ENCODE measurements at regions not wholly inside any gene's neighbourhood (a gene's known extent, or its start where the extent isn't known, plus 50 kb on each side); places are given as distances from the start of the nearest gene placed in this dataset.

DNA sequence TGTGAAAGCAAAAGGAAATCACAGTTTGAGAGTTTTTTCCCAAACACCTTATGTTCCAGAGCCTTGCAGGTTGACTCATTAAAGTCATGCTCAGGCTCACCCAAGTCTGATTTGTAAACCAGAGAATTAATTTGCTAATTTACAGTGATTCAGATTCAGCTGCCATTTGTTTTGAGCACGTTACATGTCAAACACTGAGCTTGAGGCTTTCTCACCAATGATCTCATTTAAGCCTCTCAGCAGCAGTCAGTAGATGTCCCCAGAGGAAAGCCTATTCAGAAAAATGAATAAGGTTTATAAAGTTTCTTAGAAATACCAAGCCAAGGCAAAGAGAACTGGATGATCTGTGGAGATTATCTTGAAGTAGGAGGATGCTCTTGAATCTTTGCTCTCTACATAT, 420.4 kb downstream of the HTR7 start:
- Histone ChIP-seq H3K36me3 (ENCODE audit: low read length) (no peaks in the 10 kb centered on the region), H3K9me2 (replicated peaks; ENCODE audit: insufficient read depth, low read length) (no peaks in the 10 kb centered on the region), H3K4me2 (ENCODE audit: low read depth, low read length, poor library complexity, severe bottlenecking) (no peak overlapping the region), H3K9me3 (ENCODE audit: insufficient read depth, low read length) (0 out of 2 replicates have a peak, but pooled peaks cover 3% of the 10 kb centered on the region), H4K20me1 (ENCODE audit: low read depth, low read length) (no peaks in the 10 kb centered on the region), H3K9ac (ENCODE audit: low read length) (no peak overlapping the region), H3K4me3 (ENCODE audit: insufficient read depth, low read length, poor library complexity, severe bottlenecking) (no peak overlapping the region), H3K27ac (ENCODE audit: low read depth, low read length) (no peak overlapping the region), H3K27me3 (ENCODE audit: low read length) (no peaks in the 10 kb centered on the region), H3K79me2 (ENCODE audit: insufficient read depth, low read length) (no peaks in the 10 kb centered on the region), H2AFZ (ENCODE audit: low read depth, low read length, severe bottlenecking) (no peak overlapping the region), H3F3A (ENCODE audit: insufficient read depth) (no peaks in the 10 kb centered on the region)
- TF ChIP-seq EZH2phosphoT487 (conservative IDR thresholded peaks at IDR 0.05; ENCODE audit: low read length): no peak
- TF ChIP-seq, protein P1, sequence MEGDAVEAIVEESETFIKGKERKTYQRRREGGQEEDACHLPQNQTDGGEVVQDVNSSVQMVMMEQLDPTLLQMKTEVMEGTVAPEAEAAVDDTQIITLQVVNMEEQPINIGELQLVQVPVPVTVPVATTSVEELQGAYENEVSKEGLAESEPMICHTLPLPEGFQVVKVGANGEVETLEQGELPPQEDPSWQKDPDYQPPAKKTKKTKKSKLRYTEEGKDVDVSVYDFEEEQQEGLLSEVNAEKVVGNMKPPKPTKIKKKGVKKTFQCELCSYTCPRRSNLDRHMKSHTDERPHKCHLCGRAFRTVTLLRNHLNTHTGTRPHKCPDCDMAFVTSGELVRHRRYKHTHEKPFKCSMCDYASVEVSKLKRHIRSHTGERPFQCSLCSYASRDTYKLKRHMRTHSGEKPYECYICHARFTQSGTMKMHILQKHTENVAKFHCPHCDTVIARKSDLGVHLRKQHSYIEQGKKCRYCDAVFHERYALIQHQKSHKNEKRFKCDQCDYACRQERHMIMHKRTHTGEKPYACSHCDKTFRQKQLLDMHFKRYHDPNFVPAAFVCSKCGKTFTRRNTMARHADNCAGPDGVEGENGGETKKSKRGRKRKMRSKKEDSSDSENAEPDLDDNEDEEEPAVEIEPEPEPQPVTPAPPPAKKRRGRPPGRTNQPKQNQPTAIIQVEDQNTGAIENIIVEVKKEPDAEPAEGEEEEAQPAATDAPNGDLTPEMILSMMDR (IDR thresholded peaks at IDR 0.05; ENCODE audit: insufficient read depth, low read length, poor library complexity, severe bottlenecking): no peak

DNA sequence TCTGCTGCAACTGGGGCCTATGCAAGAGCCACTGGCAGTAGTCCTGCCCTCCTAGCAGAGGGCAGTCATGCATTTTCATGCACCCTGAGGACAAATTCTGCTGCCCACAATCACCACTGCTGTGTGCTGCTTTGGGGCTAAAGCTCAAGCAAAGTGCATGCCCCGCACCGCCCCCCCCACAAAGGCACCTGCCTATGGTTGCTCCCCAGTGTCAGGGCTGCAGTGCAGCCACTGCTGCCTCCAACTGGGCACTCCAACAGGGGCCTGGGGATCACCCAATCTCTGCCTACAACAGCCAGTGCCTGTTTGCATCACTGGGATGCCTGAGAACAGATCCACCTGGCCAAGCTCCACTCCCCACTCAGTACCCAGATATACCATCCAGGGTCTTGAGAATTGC, 417.0 kb downstream of the HTR7 start:
- Histone ChIP-seq H3F3A (ENCODE audit: insufficient read depth) (no peaks in the 10 kb centered on the region), H3K9ac (ENCODE audit: low read length) (no peak overlapping the region), H2AFZ (ENCODE audit: low read depth, low read length, severe bottlenecking) (no peak overlapping the region), H3K36me3 (ENCODE audit: low read length) (no peaks in the 10 kb centered on the region), H3K27ac (ENCODE audit: low read depth, low read length) (no peak overlapping the region), H4K20me1 (ENCODE audit: low read depth, low read length) (no peaks in the 10 kb centered on the region), H3K79me2 (ENCODE audit: insufficient read depth, low read length) (no peaks in the 10 kb centered on the region), H3K4me3 (ENCODE audit: insufficient read depth, low read length, poor library complexity, severe bottlenecking) (no peak overlapping the region), H3K9me3 (ENCODE audit: insufficient read depth, low read length) (0 out of 2 replicates have a peak, but pooled peaks cover 3% of the 10 kb centered on the region), H3K4me2 (ENCODE audit: low read depth, low read length, poor library complexity, severe bottlenecking) (no peak overlapping the region), H3K9me2 (replicated peaks; ENCODE audit: insufficient read depth, low read length) (no peaks in the 10 kb centered on the region), H3K27me3 (ENCODE audit: low read length) (no peaks in the 10 kb centered on the region)
- TF ChIP-seq, protein P1 (IDR thresholded peaks at IDR 0.05; ENCODE audit: insufficient read depth, low read length, poor library complexity, severe bottlenecking): no peak
- no peak for TF ChIP-seq EZH2phosphoT487 (conservative IDR thresholded peaks at IDR 0.05; ENCODE audit: low read length)

DNA sequence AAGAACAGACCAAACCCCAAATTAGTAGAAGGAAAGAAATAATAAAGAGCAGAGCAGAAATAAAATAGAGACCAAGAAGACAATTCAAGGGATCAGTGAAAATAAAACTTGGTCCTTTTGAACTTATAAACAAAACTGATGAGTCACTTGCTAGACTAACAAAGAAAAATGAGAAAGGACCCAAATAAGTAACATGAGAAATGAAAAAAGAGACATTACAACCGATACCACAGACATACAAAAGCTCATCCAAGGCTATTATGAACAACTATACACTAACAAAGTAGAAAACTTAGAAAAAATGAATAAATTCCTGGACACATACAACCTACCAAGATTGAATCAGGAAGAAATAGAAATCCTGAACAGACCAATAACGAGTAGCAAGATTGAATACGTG, 414.5 kb downstream of the HTR7 start:
- H4K20me1 ChIP-seq (ENCODE audit: low read depth, low read length): no peaks in the 10 kb centered on the region
- H3K27ac ChIP-seq (ENCODE audit: low read depth, low read length): no peak overlapping the region
- H3K9ac ChIP-seq (ENCODE audit: low read length): no peak overlapping the region
- no peak overlapping the region for H3K4me2 ChIP-seq (ENCODE audit: low read depth, low read length, poor library complexity, severe bottlenecking)
- no peak overlapping the region for H3K4me3 ChIP-seq (ENCODE audit: insufficient read depth, low read length, poor library complexity, severe bottlenecking)
- H3K9me2 ChIP-seq (replicated peaks; ENCODE audit: insufficient read depth, low read length): no peaks in the 10 kb centered on the region
- no peaks in the 10 kb centered on the region for H3K79me2 ChIP-seq (ENCODE audit: insufficient read depth, low read length)
- H3K27me3 ChIP-seq (ENCODE audit: low read length): no peaks in the 10 kb centered on the region
- H3F3A ChIP-seq (ENCODE audit: insufficient read depth): no peaks in the 10 kb centered on the region
- H3K9me3 ChIP-seq (ENCODE audit: insufficient read depth, low read length): 0 out of 2 replicates have a peak, but pooled peaks cover 3% of the 10 kb centered on the region
- TF ChIP-seq, protein P1 (IDR thresholded peaks at IDR 0.05; ENCODE audit: insufficient read depth, low read length, poor library complexity, severe bottlenecking): no peak
- no peak for TF ChIP-seq EZH2phosphoT487 (conservative IDR thresholded peaks at IDR 0.05; ENCODE audit: low read length)
- no peak overlapping the region for H2AFZ ChIP-seq (ENCODE audit: low read depth, low read length, severe bottlenecking)
- no peaks in the 10 kb centered on the region for H3K36me3 ChIP-seq (ENCODE audit: low read length)

All from SU-DHL-6 (cell line).